ENCODE measurements at regions not wholly inside any gene's neighbourhood (a gene's known extent, or its start where the extent isn't known, plus 50 kb on each side); places are given as distances from the start of the nearest gene placed in this dataset.

DNA sequence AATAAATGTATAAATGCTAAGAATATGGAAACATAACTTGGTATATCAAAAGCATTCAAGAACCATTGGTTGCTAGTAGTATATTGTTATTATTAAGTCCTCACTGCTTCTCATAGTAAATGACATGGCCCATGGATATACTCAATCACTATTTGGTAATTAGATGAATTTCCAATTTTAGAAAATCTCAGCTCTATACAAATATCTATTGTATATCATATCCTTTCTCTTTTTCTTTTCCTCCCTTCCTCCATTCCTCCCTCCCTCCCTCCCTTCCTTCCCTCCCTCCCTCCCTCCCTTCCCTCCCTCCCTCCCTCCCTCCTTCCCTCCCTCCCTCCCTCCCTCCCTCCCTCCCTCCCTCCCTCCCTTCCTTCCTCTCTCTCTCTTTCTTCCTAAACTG is 514.4 kb upstream of the LCORL start:
- no peak overlapping the region for H3K4me3 ChIP-seq
- no peaks in the 10 kb centered on the region for H3K9me3 ChIP-seq (ENCODE audit: insufficient read depth, low read depth)
- H3K9me2 ChIP-seq (ENCODE audit: insufficient read depth) = no peaks in the 10 kb centered on the region
- H3K4me2 ChIP-seq = no peak overlapping the region
- ChIA-PET CTCF (no interaction called here), POLR2A (ENCODE audit: unreplicated experiment) (no interaction called here)
- no peaks in the 10 kb centered on the region for H3K79me2 ChIP-seq (ENCODE audit: low read depth)
- TF ChIP-seq, protein P1, sequence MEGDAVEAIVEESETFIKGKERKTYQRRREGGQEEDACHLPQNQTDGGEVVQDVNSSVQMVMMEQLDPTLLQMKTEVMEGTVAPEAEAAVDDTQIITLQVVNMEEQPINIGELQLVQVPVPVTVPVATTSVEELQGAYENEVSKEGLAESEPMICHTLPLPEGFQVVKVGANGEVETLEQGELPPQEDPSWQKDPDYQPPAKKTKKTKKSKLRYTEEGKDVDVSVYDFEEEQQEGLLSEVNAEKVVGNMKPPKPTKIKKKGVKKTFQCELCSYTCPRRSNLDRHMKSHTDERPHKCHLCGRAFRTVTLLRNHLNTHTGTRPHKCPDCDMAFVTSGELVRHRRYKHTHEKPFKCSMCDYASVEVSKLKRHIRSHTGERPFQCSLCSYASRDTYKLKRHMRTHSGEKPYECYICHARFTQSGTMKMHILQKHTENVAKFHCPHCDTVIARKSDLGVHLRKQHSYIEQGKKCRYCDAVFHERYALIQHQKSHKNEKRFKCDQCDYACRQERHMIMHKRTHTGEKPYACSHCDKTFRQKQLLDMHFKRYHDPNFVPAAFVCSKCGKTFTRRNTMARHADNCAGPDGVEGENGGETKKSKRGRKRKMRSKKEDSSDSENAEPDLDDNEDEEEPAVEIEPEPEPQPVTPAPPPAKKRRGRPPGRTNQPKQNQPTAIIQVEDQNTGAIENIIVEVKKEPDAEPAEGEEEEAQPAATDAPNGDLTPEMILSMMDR (conservative IDR thresholded peaks at IDR 0.05) = no peak
- TF ChIP-seq EZH2 (IDR thresholded peaks at IDR 0.05; ENCODE audit: low read depth) = no peak
- H3K27me3 ChIP-seq (ENCODE audit: insufficient read depth, low read depth) = no peaks in the 10 kb centered on the region
- H3K36me3 ChIP-seq (ENCODE audit: low read depth) = no peaks in the 10 kb centered on the region
- no peaks in the 10 kb centered on the region for H3K4me1 ChIP-seq (replicated peaks; ENCODE audit: insufficient read depth)
- no TSS peak for BruUV-seq (replicated peaks)
- no peaks in the 10 kb centered on the region for H3F3A ChIP-seq (ENCODE audit: insufficient read depth, low read depth)
- H4K20me1 ChIP-seq (ENCODE audit: insufficient read depth) = no peaks in the 10 kb centered on the region
- DNase-seq = no peak
- intact Hi-C loops (cut with micrococcal nuclease; ENCODE audit: unreplicated experiment) = no loop called here
- no peak overlapping the region for H3K27ac ChIP-seq
- H2AFZ ChIP-seq = no peak overlapping the region

- Histone ChIP-seq H3K4me1 (replicated peaks; ENCODE audit: insufficient read depth) (no peaks in the 10 kb centered on the region), H3K4me3 (no peak overlapping the region), H3K9me3 (ENCODE audit: insufficient read depth, low read depth) (no peaks in the 10 kb centered on the region), H3K27ac (no peak overlapping the region), H3F3A (ENCODE audit: insufficient read depth, low read depth) (no peaks in the 10 kb centered on the region), H3K27me3 (ENCODE audit: insufficient read depth, low read depth) (no peaks in the 10 kb centered on the region), H4K20me1 (ENCODE audit: insufficient read depth) (no peaks in the 10 kb centered on the region), H3K36me3 (ENCODE audit: low read depth) (no peaks in the 10 kb centered on the region), H3K4me2 (no peak overlapping the region), H3K9me2 (ENCODE audit: insufficient read depth) (no peaks in the 10 kb centered on the region), H3K79me2 (ENCODE audit: low read depth) (no peaks in the 10 kb centered on the region), H2AFZ (no peak overlapping the region)
- intact Hi-C loops (cut with micrococcal nuclease; ENCODE audit: unreplicated experiment) = no loop called here
- BruUV-seq (replicated peaks) = no TSS peak
- no peak for DNase-seq
- ChIA-PET CTCF (no interaction called here), POLR2A (ENCODE audit: unreplicated experiment) (no interaction called here)
- TF ChIP-seq, protein P1 (conservative IDR thresholded peaks at IDR 0.05) = no peak
- no peak for TF ChIP-seq EZH2 (IDR thresholded peaks at IDR 0.05; ENCODE audit: low read depth)
Observed at GRCh38 chr4:18533262-18533775, 511.8 kb upstream of the LCORL start.

DNA sequence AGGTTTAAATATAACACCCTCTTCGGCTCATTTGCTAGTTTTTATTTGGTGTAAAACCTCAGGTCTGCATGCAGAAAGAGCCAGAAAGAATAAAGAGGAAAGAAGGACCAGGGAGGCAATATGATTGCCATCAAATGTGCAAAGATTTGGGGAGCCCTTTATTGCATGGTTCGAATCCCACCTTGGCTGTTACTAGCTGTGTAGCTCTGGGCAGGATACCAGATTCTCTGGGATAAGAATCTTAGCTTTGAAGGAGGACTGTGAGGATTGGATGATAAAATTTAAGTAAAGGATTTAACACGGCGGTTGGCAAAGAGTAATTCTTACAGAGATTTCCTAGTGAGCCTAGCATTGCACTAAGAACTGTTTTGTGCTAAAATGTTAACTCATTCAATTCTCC is 510.2 kb upstream of the LCORL start:
- Histone ChIP-seq H4K20me1 (ENCODE audit: insufficient read depth) (no peaks in the 10 kb centered on the region), H3K27me3 (ENCODE audit: insufficient read depth, low read depth) (no peaks in the 10 kb centered on the region)
- POLR2A ChIA-PET (ENCODE audit: unreplicated experiment) = no interaction called here

More for the DNA sequence above, 510.2 kb upstream of the LCORL start:
- Histone ChIP-seq H3K9me3 (ENCODE audit: insufficient read depth, low read depth) (no peaks in the 10 kb centered on the region), H3K4me2 (no peak overlapping the region), H3K79me2 (ENCODE audit: low read depth) (no peaks in the 10 kb centered on the region), H2AFZ (no peak overlapping the region), H3F3A (ENCODE audit: insufficient read depth, low read depth) (no peaks in the 10 kb centered on the region), H3K36me3 (ENCODE audit: low read depth) (no peaks in the 10 kb centered on the region), H3K27ac (no peak overlapping the region), H3K4me1 (replicated peaks; ENCODE audit: insufficient read depth) (no peaks in the 10 kb centered on the region), H3K9me2 (ENCODE audit: insufficient read depth) (no peaks in the 10 kb centered on the region), H3K4me3 (no peak overlapping the region)
- CTCF ChIA-PET = no interaction called here
- DNase-seq = no peak
- BruUV-seq (replicated peaks) = no TSS peak
- TF ChIP-seq, protein P1 (conservative IDR thresholded peaks at IDR 0.05) = no peak
- TF ChIP-seq EZH2 (IDR thresholded peaks at IDR 0.05; ENCODE audit: low read depth) = no peak
- intact Hi-C loops (cut with micrococcal nuclease; ENCODE audit: unreplicated experiment) = no loop called here

All from PC-9 (cell line).